A549 (cell line): ENCODE measurements at regions not wholly inside any gene's neighbourhood (a gene's known extent, or its start where the extent isn't known, plus 50 kb on each side); places are given as distances from the start of the nearest gene placed in this dataset.

Experiments
- ATAC-seq, 2 experiments: fragments of 200-7000 bp in 1 of 2; fragments of >200 bp in 1 of 2; cut with Nextera tagmentation in 1 of 2; cut with Tn5 transposase in 1 of 2; 3 replicates each; pipeline versions ENCODE4 v1.8.0 to v1.9.1; 2018 to 2020; ENCODE audit warnings: mild to moderate bottlenecking in 1 of 2, moderate library complexity in 1 of 2
- CTCF ChIA-PET: fragments of 300-600 bp; sonication (Branson Sonifier 250); formaldehyde crosslinking; extraction: SDS; loops from one replicate; lab custom pipeline; 2021; ENCODE audit warnings: antibody characterized with exemption, inconsistent platforms; lab: Yijun Ruan, JAX
- POLR2A ChIA-PET: fragments of 350-600 bp; formaldehyde crosslinking; extraction: SDS; loops from one replicate; lab custom pipeline; 2021; ENCODE audit warnings: antibody characterized with exemption, inconsistent platforms; lab: Yijun Ruan, JAX
- DNase-seq, 2 experiments: peaks; one replicate each; pipeline versions ENCODE4 v3.0.0 to v3.0.0-alpha.2; 2011 to 2016; ENCODE audit warnings: low read depth in 1 of 2, low spot score in 1 of 2
- FAIRE-seq: peaks from 2 replicates; lab custom pipeline; 2011; peaks lifted over from hg19 to GRCh38; lab: Jason Lieb, UNC
- H3K27ac ChIP-seq, 2 experiments: fragments of >200 bp; sonication (Bioruptor Twin); formaldehyde crosslinking; 3 replicates each; pipeline ENCODE4 v1.5.1; 2016 to 2017
- H3K4me1 ChIP-seq: fragments of >200 bp; sonication (Bioruptor Twin); formaldehyde crosslinking; 3 replicates; pipeline ENCODE4 v1.6.1; 2016
- H3K4me2 ChIP-seq: fragments of >200 bp; sonication (Bioruptor Twin); formaldehyde crosslinking; 3 replicates; pipeline ENCODE4 v1.6.1; 2016
- H3K4me3 ChIP-seq: fragments of >200 bp; sonication (Bioruptor Twin); formaldehyde crosslinking; 3 replicates; pipeline ENCODE4 v1.5.1; 2016
- H3K9me3 ChIP-seq: fragments of >200 bp; sonication (Bioruptor Twin); formaldehyde crosslinking; 3 replicates; pipeline ENCODE4 v1.6.1; 2016
- CBX2 ChIP-seq: fragments of 200-600 bp; sonication (generic); IDR thresholded peaks from 2 replicates; pipeline ENCODE4 v1.6.1; 2016; ENCODE audit warnings: low read depth, mild to moderate bottlenecking, borderline replicate concordance
- CHD4 ChIP-seq: fragments of 200-600 bp; sonication (generic); IDR thresholded peaks from 2 replicates; pipeline ENCODE4 v1.6.1; 2016; ENCODE audit warnings: antibody characterized with exemption, mild to moderate bottlenecking, borderline replicate concordance
- CTCF ChIP-seq: fragments of >200 bp; sonication (Bioruptor Twin); formaldehyde crosslinking; IDR thresholded peaks from 3 replicates; pipeline ENCODE4 v1.5.1; 2016
- E2F6 ChIP-seq: IDR thresholded peaks from 2 replicates; pipeline ENCODE4 v1.6.1; 2012; ENCODE audit warnings: low read depth, borderline replicate concordance
- EHF ChIP-seq: fragments of 250-450 bp; sonication (Bioruptor Pico); IDR thresholded peaks from 2 replicates; pipeline ENCODE4 v1.5.0; 2020; ENCODE audit warnings: mild to moderate bottlenecking
- EHMT2 ChIP-seq: fragments of 200-600 bp; sonication (generic); IDR thresholded peaks from 2 replicates; pipeline ENCODE4 v1.6.1; 2016; ENCODE audit warnings: antibody characterized with exemption, low read depth, mild to moderate bottlenecking, moderate library complexity
- FOSB ChIP-seq: fragments of 250-450 bp; sonication (Bioruptor Pico); IDR thresholded peaks from 2 replicates; pipeline ENCODE4 v1.5.0; 2020; ENCODE audit warnings: mild to moderate bottlenecking, moderate library complexity
- FOSL2 ChIP-seq, 2 experiments: fragments of 450-650 bp in 1 of 2; fragments of >200 bp in 1 of 2; sonication (Bioruptor Twin) in 1 of 2; formaldehyde crosslinking; IDR thresholded peaks; 2 replicates each; pipeline versions ENCODE4 v1.5.0 to v1.6.1; 2016 to 2020; ENCODE audit warnings: mild to moderate bottlenecking in 1 of 2, moderate library complexity in 1 of 2
- GATA3 ChIP-seq: IDR thresholded peaks from 2 replicates; pipeline ENCODE4 v1.6.1; 2012; ENCODE audit warnings: borderline replicate concordance
- HOXB5 ChIP-seq: fragments of 250-450 bp; sonication (Bioruptor Pico); IDR thresholded peaks from 2 replicates; pipeline ENCODE4 v1.5.0; 2020; ENCODE audit warnings: mild to moderate bottlenecking, moderate library complexity
- JUN ChIP-seq, 2 experiments: fragments of >200 bp; sonication (Bioruptor Twin); formaldehyde crosslinking; IDR thresholded peaks; 2 replicates in 1 of 2; 3 replicates in 1 of 2; pipeline ENCODE4 v1.6.1; 2016 to 2017
- KDM1A ChIP-seq: fragments of 200-600 bp; sonication (generic); IDR thresholded peaks from 2 replicates; pipeline ENCODE4 v1.6.1; 2016; ENCODE audit warnings: low read depth, mild to moderate bottlenecking
- MAFK ChIP-seq: fragments of 450-650 bp; IDR thresholded peaks from 2 replicates; pipeline ENCODE4 v1.6.1; 2014; ENCODE audit not compliant: partially characterized antibody
- MAX ChIP-seq: IDR thresholded peaks from 2 replicates; pipeline ENCODE4 v1.6.1; 2012
- MYC ChIP-seq: IDR thresholded peaks from 2 replicates; pipeline ENCODE4 v1.6.1; 2012; ENCODE audit warnings: mild to moderate bottlenecking, inconsistent platforms, low read length, improper control_type of control experiment, borderline replicate concordance
- NFE2L2 ChIP-seq: fragments of 150-350 bp; conservative IDR thresholded peaks from 2 replicates; pipeline ENCODE4 v1.6.1; 2014; ENCODE audit warnings: low read length
- NPAS2 ChIP-seq: fragments of 250-450 bp; sonication (Bioruptor Pico); IDR thresholded peaks from 2 replicates; pipeline ENCODE4 v1.8.0; 2022; ENCODE audit warnings: mild to moderate bottlenecking, moderate library complexity, borderline replicate concordance
- NR3C1 ChIP-seq: fragments of >200 bp; sonication (Bioruptor Twin); formaldehyde crosslinking; IDR thresholded peaks from 3 replicates; pipeline ENCODE4 v1.6.1; 2017
- PBX3 ChIP-seq: IDR thresholded peaks from 2 replicates; pipeline ENCODE4 v1.6.1; 2012
- PHF8 ChIP-seq: fragments of 200-600 bp; sonication (generic); IDR thresholded peaks from 2 replicates; pipeline ENCODE4 v1.6.1; 2016; ENCODE audit warnings: low read depth, mild to moderate bottlenecking, antibody characterized with exemption, moderate library complexity, borderline replicate concordance
- POLR2A ChIP-seq: IDR thresholded peaks from 2 replicates; pipeline ENCODE4 v1.6.1; 2012; ENCODE audit warnings: mild to moderate bottlenecking, low read length
- RAD21 ChIP-seq, 2 experiments: fragments of >200 bp in 1 of 2; sonication (Bioruptor Twin) in 1 of 2; formaldehyde crosslinking in 1 of 2; IDR thresholded peaks in 1 of 2; conservative IDR thresholded peaks in 1 of 2; 2 replicates in 1 of 2; 3 replicates in 1 of 2; pipeline ENCODE4 v1.6.1; 2012 to 2018; ENCODE audit warnings: inconsistent platforms in 1 of 2
- RCOR1 ChIP-seq: fragments of 150-350 bp; IDR thresholded peaks from 2 replicates; pipeline ENCODE4 v1.6.1; 2014; ENCODE audit warnings: antibody characterized with exemption, low read length, low read depth
- RFX5 ChIP-seq: fragments of 450-650 bp; IDR thresholded peaks from 2 replicates; pipeline ENCODE4 v1.7.1; 2014; ENCODE audit warnings: antibody characterized with exemption, mild to moderate bottlenecking, moderate library complexity
- TP53 ChIP-seq: fragments of 250-450 bp; sonication (Bioruptor Pico); IDR thresholded peaks from 2 replicates; pipeline ENCODE4 v1.5.0; 2021; ENCODE audit warnings: mild to moderate bottlenecking, moderate library complexity
- ZNF302 ChIP-seq: fragments of 250-450 bp; sonication (Bioruptor Pico); IDR thresholded peaks from 2 replicates; pipeline ENCODE4 v1.9.0; 2021; ENCODE audit warnings: inconsistent platforms, mild to moderate bottlenecking, moderate library complexity
- ZSCAN20 ChIP-seq: fragments of 250-450 bp; sonication (Bioruptor Pico); IDR thresholded peaks from 2 replicates; pipeline ENCODE4 v1.8.0; 2022; ENCODE audit warnings: mild to moderate bottlenecking, moderate library complexity
- TF ChIP-seq, protein P1 (sequence below): fragments of 150-350 bp; IDR thresholded peaks from 2 replicates; pipeline ENCODE4 v1.6.1; 2014; ENCODE audit warnings: low read depth, mild to moderate bottlenecking, low read length
- TF ChIP-seq, protein P2 (sequence below): fragments of 450-650 bp; IDR thresholded peaks from 2 replicates; pipeline ENCODE4 v1.6.1; 2014; ENCODE audit warnings: antibody characterized with exemption

DNA sequence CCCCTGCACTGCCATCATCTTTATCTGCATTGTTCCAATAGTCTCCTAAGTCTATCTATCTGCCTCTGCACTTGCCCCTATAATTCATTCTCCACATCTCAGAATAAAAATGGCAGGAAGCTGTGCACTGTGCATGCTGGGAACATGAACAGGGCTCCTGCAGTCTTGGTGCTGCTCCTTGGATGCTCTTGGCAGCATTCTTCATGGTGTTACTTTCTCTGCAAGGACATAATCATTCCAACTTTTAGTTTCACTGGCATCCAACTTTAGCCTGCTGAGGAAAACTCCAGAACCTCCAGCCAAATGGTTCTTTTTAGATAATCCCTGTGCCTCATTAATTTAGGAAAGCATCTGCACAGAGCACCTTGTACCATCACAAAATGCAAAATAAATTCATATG lies 208.3 kb downstream of the STK31 start:
- no peak for ATAC-seq
- no peak overlapping the region for H3K4me2 ChIP-seq
- no peak overlapping the region for H3K27ac ChIP-seq
- H3K4me3 ChIP-seq, result no peak overlapping the region
- CTCF ChIA-PET, result interaction anchor here (1.0 kb wide), 1 partner anchor 56 kb away, joined by 3 read pairs; no protein-coding TSS in a partner anchor
- POLR2A ChIA-PET, result no interaction called here
- TF ChIP-seq ZNF302 (CRISPR knock-in tag) (no peak), ZSCAN20 (CRISPR knock-in tag) (no peak), TP53 (CRISPR knock-in tag) (no peak), CTCF (no peak), MAFK (no peak), NPAS2 (no peak), CBX2 (no peak), GATA3 (no peak), RCOR1 (no peak), CHD4 (no peak), FOSB (CRISPR knock-in tag) (no peak), EHF (CRISPR knock-in tag) (no peak), MAX (no peak)
- TF ChIP-seq, protein P1, sequence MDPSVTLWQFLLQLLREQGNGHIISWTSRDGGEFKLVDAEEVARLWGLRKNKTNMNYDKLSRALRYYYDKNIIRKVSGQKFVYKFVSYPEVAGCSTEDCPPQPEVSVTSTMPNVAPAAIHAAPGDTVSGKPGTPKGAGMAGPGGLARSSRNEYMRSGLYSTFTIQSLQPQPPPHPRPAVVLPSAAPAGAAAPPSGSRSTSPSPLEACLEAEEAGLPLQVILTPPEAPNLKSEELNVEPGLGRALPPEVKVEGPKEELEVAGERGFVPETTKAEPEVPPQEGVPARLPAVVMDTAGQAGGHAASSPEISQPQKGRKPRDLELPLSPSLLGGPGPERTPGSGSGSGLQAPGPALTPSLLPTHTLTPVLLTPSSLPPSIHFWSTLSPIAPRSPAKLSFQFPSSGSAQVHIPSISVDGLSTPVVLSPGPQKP, result no peak
- no peak for FAIRE-seq
- no peaks in the 10 kb centered on the region for H3K4me1 ChIP-seq
- no peaks in the 10 kb centered on the region for H3K9me3 ChIP-seq
- DNase-seq, result no peak

DNA sequence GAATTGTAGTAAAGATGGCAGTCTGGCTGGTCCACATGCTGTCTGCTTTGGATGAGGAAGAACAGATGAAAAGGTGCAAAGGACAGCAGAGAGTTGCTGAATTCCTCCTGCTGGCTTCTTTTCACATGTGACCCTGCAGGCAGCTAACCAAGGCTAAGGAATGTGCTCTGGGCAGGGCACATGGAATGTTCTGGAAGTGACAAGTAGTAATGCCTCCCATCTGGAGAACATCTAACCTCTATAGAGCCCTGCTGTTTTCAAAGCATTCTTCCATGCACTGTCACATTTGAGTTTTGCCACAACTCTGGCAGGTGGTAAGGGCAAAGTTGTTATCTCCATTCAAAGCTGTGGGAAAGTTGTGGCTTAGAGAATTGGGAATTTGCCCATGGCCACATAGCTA lies 208.8 kb downstream of the STK31 start:
- Histone ChIP-seq H3K4me2 (no peak overlapping the region), H3K27ac (no peak overlapping the region), H3K4me1 (no peaks in the 10 kb centered on the region), H3K4me3 (no peak overlapping the region), H3K9me3 (no peaks in the 10 kb centered on the region)
- no peak for FAIRE-seq
- no peak for DNase-seq
- POLR2A ChIA-PET, result no interaction called here
- CTCF ChIA-PET, result no interaction called here
- ATAC-seq, result no peak
- no peak for TF ChIP-seq NFE2L2
- no peak for TF ChIP-seq KDM1A
- TF ChIP-seq PBX3, result no peak
- no peak for TF ChIP-seq HOXB5 (CRISPR knock-in tag)
- no peak for TF ChIP-seq POLR2A
- TF ChIP-seq CHD4, result no peak
- TF ChIP-seq JUN (IDR thresholded peaks at IDR 0.05), result no peak
- no peak for TF ChIP-seq E2F6
- no peak for TF ChIP-seq RAD21 (conservative IDR thresholded peaks at IDR 0.05 in 1 of 2, IDR thresholded peaks at IDR 0.05 in 1 of 2)
- TF ChIP-seq MAX, result no peak
- no peak for TF ChIP-seq PHF8
- TF ChIP-seq FOSL2 (IDR thresholded peaks at IDR 0.05), result no peak
- no peak for TF ChIP-seq FOSL2 (CRISPR knock-in tag; IDR thresholded peaks at IDR 0.05)
- no peak for TF ChIP-seq RFX5
- TF ChIP-seq NPAS2, result no peak
- TF ChIP-seq EHMT2, result no peak
- TF ChIP-seq, protein P2, sequence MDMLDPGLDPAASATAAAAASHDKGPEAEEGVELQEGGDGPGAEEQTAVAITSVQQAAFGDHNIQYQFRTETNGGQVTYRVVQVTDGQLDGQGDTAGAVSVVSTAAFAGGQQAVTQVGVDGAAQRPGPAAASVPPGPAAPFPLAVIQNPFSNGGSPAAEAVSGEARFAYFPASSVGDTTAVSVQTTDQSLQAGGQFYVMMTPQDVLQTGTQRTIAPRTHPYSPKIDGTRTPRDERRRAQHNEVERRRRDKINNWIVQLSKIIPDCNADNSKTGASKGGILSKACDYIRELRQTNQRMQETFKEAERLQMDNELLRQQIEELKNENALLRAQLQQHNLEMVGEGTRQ, result no peak
- TF ChIP-seq MYC, result no peak
- no peak for TF ChIP-seq NR3C1
- TF ChIP-seq, protein P1, result no peak
